ENCODE measurements at regions not wholly inside any gene's neighbourhood (a gene's known extent, or its start where the extent isn't known, plus 50 kb on each side); places are given as distances from the start of the nearest gene placed in this dataset.

GRCh38 chr7:85775431-85775830 lies 588.6 kb upstream of the SEMA3D start:
- DNase-seq = no peak

GRCh38 chr7:85774986-85775385 lies 588.1 kb upstream of the SEMA3D start:
- DNase-seq = no peak

- no peak for DNase-seq
Measured at GRCh38 chr7:85773116-85773728, 586.4 kb upstream of the SEMA3D start.

GRCh38 chr7:85771516-85771915 lies 584.7 kb upstream of the SEMA3D start:
- no peak for DNase-seq

GRCh38 chr7:85770332-85770731 lies 583.5 kb upstream of the SEMA3D start:
- no peak for DNase-seq

GRCh38 chr7:85765698-85766298 lies 578.9 kb upstream of the SEMA3D start:
- DNase-seq = no peak

GRCh38 chr7:85764034-85764433 lies 577.2 kb upstream of the SEMA3D start:
- no peak for DNase-seq

GRCh38 chr7:85757348-85757747 lies 570.5 kb upstream of the SEMA3D start:
- peak in 3 of 4 experiments; percentile 2 to 26 (median 11) for DNase-seq

GRCh38 chr7:85750454-85750949 lies 563.6 kb upstream of the SEMA3D start:
- peak; percentile 55 to 78 (median 70) for DNase-seq

- DNase-seq = no peak
Measured at GRCh38 chr7:85749696-85750453, 563.0 kb upstream of the SEMA3D start.

- DNase-seq = no peak
Measured at GRCh38 chr7:85748861-85749260, 562.0 kb upstream of the SEMA3D start.

GRCh38 chr7:85737426-85737825 lies 550.6 kb upstream of the SEMA3D start:
- DNase-seq = no peak

GRCh38 chr7:85736085-85736484 lies 549.2 kb upstream of the SEMA3D start:
- no peak for DNase-seq

- no peak for DNase-seq
Measured at GRCh38 chr7:85734823-85735222, 548.0 kb upstream of the SEMA3D start.

GRCh38 chr7:85733169-85733915 lies 546.5 kb upstream of the SEMA3D start:
- no peak for DNase-seq

GRCh38 chr7:85730012-85730411 lies 543.2 kb upstream of the SEMA3D start:
- no peak for DNase-seq

GRCh38 chr7:85725026-85725425 lies 538.2 kb upstream of the SEMA3D start:
- no peak for DNase-seq

- DNase-seq = peak; percentile 10 to 86 (median 48)
Measured at GRCh38 chr7:85719981-85720953, 533.4 kb upstream of the SEMA3D start.

GRCh38 chr7:85716353-85716752 lies 529.5 kb upstream of the SEMA3D start:
- DNase-seq = peak in 1 of 4 experiments; percentile 8

- no peak for DNase-seq
Measured at GRCh38 chr7:85714951-85715350, 528.1 kb upstream of the SEMA3D start.

GRCh38 chr7:85714043-85714578 lies 527.3 kb upstream of the SEMA3D start:
- DNase-seq = no peak
